Activated B cell treated with CpG ODN at 0.5 μM for 24 hours (primary cell): ENCODE measurements at regions not wholly inside any gene's neighbourhood (a gene's known extent, or its start where the extent isn't known, plus 50 kb on each side); places are given as distances from the start of the nearest gene placed in this dataset.
A peak's percentile ranks its signal among the peaks of the same experiment; 100 is the strongest.

Experiments
- ATAC-seq: fragments of 200-7000 bp; cut with Tn5 transposase; one replicate; pipeline ENCODE4 v1.10.0; 2021; ENCODE audit warnings: low read depth, mild to moderate bottlenecking, moderate library complexity
- CTCF ChIA-PET: fragments of 350-600 bp; sonication (Branson Sonifier 250); formaldehyde crosslinking; loops from one replicate; lab custom pipeline; 2021; ENCODE audit warnings: antibody characterized with exemption; lab: Charles Lee
- POLR2A ChIA-PET: fragments of 350-600 bp; sonication (Branson Sonifier 250); formaldehyde crosslinking; loops from one replicate; lab custom pipeline; 2021; ENCODE audit warnings: antibody characterized with exemption; lab: Charles Lee
- DNase-seq: peaks from one replicate; pipeline ENCODE4 v3.0.0; 2022
- H3K27ac Mint-ChIP-seq: one replicate; pipeline ENCODE4 v1.8.0; 2020; ENCODE audit warnings: mixed read lengths
- H3K27me3 Mint-ChIP-seq: one replicate; pipeline ENCODE4 v1.8.0; 2021; ENCODE audit warnings: mixed read lengths
- H3K36me3 Mint-ChIP-seq: one replicate; pipeline ENCODE4 v1.8.0; 2021; ENCODE audit warnings: low read depth, mixed read lengths
- H3K4me1 Mint-ChIP-seq: one replicate; pipeline ENCODE4 v1.8.0; 2021; ENCODE audit warnings: mixed read lengths
- H3K4me3 Mint-ChIP-seq: one replicate; pipeline ENCODE4 v1.8.0; 2020; ENCODE audit warnings: mild to moderate bottlenecking, mixed read lengths
- H3K9me3 Mint-ChIP-seq: one replicate; pipeline ENCODE4 v1.8.0; 2020; ENCODE audit warnings: mixed read lengths
- intact Hi-C: fragments of 100-400 bp; cut with micrococcal nuclease; formaldehyde crosslinking; loops from one replicate; pipeline ENCODE4 v1.15.1; 2024
- TF ChIP-seq, protein P1 (sequence below): fragments of 200-600 bp; IDR thresholded peaks from one replicate; pipeline ENCODE4 v1.8.0; 2022; ENCODE audit warnings: antibody characterized with exemption, mild to moderate bottlenecking

DNA sequence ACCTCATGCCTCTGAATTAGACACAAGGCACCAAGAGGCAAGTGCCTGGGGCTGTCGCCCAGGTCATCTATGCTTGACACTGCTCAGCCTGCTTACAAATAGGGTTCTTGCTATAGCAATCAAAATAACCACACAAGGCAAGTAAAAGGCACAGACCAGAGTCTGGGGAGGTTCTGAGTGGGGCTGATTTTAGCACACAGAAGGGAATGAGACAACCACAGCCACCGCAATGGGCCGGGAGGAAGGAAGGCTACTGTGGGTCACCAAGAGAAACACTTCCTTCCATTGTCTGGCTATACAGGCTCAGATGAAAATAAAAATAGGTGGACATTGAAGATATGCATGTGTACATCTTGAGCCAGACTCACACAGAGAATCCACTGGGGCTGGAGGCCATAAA, 159.1 kb downstream of the DLEU7 start:
- TF ChIP-seq, protein P1, sequence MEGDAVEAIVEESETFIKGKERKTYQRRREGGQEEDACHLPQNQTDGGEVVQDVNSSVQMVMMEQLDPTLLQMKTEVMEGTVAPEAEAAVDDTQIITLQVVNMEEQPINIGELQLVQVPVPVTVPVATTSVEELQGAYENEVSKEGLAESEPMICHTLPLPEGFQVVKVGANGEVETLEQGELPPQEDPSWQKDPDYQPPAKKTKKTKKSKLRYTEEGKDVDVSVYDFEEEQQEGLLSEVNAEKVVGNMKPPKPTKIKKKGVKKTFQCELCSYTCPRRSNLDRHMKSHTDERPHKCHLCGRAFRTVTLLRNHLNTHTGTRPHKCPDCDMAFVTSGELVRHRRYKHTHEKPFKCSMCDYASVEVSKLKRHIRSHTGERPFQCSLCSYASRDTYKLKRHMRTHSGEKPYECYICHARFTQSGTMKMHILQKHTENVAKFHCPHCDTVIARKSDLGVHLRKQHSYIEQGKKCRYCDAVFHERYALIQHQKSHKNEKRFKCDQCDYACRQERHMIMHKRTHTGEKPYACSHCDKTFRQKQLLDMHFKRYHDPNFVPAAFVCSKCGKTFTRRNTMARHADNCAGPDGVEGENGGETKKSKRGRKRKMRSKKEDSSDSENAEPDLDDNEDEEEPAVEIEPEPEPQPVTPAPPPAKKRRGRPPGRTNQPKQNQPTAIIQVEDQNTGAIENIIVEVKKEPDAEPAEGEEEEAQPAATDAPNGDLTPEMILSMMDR, result no peak
- no peaks in the 10 kb centered on the region for H3K9me3 Mint-ChIP-seq
- intact Hi-C loops, result no loop called here
- H3K27me3 Mint-ChIP-seq, result no peaks in the 10 kb centered on the region
- ChIA-PET CTCF (no interaction called here), POLR2A (interaction anchor here (0.5 kb wide), 1 partner anchor 700 kb away, joined by 5 read pairs; no protein-coding TSS in a partner anchor)
- no peak for DNase-seq
- no peak for ATAC-seq
- peaks cover 25% of the 10 kb centered on the region for H3K4me1 Mint-ChIP-seq
- H3K4me3 Mint-ChIP-seq, result no peak overlapping the region
- H3K27ac Mint-ChIP-seq, result no peak overlapping the region
- H3K36me3 Mint-ChIP-seq, result no peaks in the 10 kb centered on the region

- Mint-ChIP-seq H3K4me3 (no peak overlapping the region), H3K36me3 (no peaks in the 10 kb centered on the region), H3K27me3 (no peaks in the 10 kb centered on the region), H3K9me3 (no peaks in the 10 kb centered on the region), H3K27ac (no peak overlapping the region), H3K4me1 (peaks cover 25% of the 10 kb centered on the region)
- no peak for DNase-seq
- ATAC-seq, result no peak
- CTCF ChIA-PET, result interaction anchor here (0.9 kb wide), 1 partner anchor 13 kb away, joined by 4 read pairs; no protein-coding TSS in a partner anchor
- POLR2A ChIA-PET, result no interaction called here
- TF ChIP-seq, protein P1, result no peak
- intact Hi-C loops, result no loop called here
Observed at GRCh38 chr13:50685491-50685890, 158.0 kb downstream of the DLEU7 start.

GRCh38 chr13:50685956-50686355, 157.5 kb downstream of the DLEU7 start:
- Mint-ChIP-seq H3K27me3 (no peaks in the 10 kb centered on the region), H3K4me1 (peaks cover 25% of the 10 kb centered on the region), H3K36me3 (no peaks in the 10 kb centered on the region), H3K4me3 (no peak overlapping the region), H3K9me3 (no peaks in the 10 kb centered on the region), H3K27ac (no peak overlapping the region)
- ATAC-seq (no peak), DNase-seq (no peak)
- CTCF ChIA-PET, result interaction anchor here (0.9 kb wide), 1 partner anchor 13 kb away, joined by 4 read pairs; no protein-coding TSS in a partner anchor
- intact Hi-C loops, result no loop called here
- TF ChIP-seq, protein P1, result no peak
- POLR2A ChIA-PET, result no interaction called here

DNA sequence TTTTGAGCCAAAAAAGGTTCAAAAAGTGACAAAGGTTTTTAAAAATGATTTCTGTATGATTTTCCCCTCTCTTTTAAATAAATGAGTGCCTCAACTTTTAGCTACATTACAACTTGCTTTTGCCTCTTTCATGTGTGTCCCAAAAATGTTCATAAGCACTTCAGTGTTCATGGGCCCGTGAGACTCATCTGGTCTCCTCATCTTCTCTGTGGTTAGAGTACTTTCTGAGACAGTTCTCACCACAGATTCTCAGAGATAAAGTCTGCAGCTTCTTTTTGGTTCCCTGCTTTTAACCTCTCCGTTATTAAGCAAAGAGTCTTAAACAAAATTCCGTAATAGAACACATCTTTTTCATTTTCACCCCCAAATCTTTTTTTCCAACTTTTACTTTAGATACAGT, 156.9 kb downstream of the DLEU7 start:
- H3K36me3 Mint-ChIP-seq, result no peaks in the 10 kb centered on the region
- H3K27ac Mint-ChIP-seq, result peak overlapping the region; percentile 6
- no peak overlapping the region for H3K4me3 Mint-ChIP-seq
- no peaks in the 10 kb centered on the region for H3K27me3 Mint-ChIP-seq
- intact Hi-C loops, result no loop called here
- ChIA-PET POLR2A (no interaction called here), CTCF (no interaction called here)
- peaks cover 25% of the 10 kb centered on the region for H3K4me1 Mint-ChIP-seq
- DNase-seq, result no peak
- ATAC-seq, result no peak
- TF ChIP-seq, protein P1, result no peak
- H3K9me3 Mint-ChIP-seq, result no peaks in the 10 kb centered on the region

DNA sequence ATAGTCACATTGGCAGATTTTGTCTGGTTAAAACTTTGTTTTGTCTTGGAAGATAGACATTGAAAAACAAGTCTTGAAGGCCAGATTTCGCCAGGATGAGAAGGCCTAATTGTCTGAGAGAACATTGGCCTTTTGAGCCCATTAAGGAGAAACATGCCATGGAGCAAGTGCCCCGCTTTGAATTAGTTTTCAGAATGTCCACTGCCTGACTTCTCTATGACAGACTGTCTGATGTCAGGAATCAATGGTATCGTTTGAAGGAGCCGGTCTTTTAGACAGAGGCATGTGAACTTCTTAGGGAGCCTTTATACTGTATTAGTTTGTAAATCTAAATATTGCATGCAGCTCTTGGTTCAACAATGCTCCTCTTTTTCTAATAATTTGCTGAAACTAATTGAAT, 155.9 kb downstream of the DLEU7 start:
- CTCF ChIA-PET, result no interaction called here
- TF ChIP-seq, protein P1, result no peak
- Mint-ChIP-seq H3K27me3 (no peaks in the 10 kb centered on the region), H3K4me1 (peaks cover 25% of the 10 kb centered on the region), H3K4me3 (no peak overlapping the region), H3K9me3 (no peaks in the 10 kb centered on the region), H3K27ac (no peak overlapping the region), H3K36me3 (no peaks in the 10 kb centered on the region)
- no peak for ATAC-seq
- POLR2A ChIA-PET, result no interaction called here
- no peak for DNase-seq
- intact Hi-C loops, result no loop called here
